EL (cell line): ENCODE measurements at regions not wholly inside any gene's neighbourhood (a gene's known extent, or its start where the extent isn't known, plus 50 kb on each side); places are given as distances from the start of the nearest gene placed in this dataset.
A peak's percentile ranks its signal among the peaks of the same experiment; 100 is the strongest.

ENCODE experiments used
- DNase-seq: peaks from one replicate; pipeline ENCODE4 v3.0.0-alpha.2; 2016

- DNase-seq = no peak
These were observed 76.8 kb upstream of the CD93 start for GRCh38 chr20:23162887-23163286.

- no peak for DNase-seq
These were observed 76.0 kb upstream of the CD93 start for GRCh38 chr20:23161968-23162696.

- DNase-seq = no peak
These were observed 75.2 kb upstream of the CD93 start for GRCh38 chr20:23161244-23161891.

GRCh38 chr20:23160536-23161243 is 74.6 kb upstream of the CD93 start:
- DNase-seq = peak; percentile 25

- DNase-seq = no peak
These were observed 73.8 kb upstream of the CD93 start for GRCh38 chr20:23159947-23160318.

GRCh38 chr20:23159256-23159946 is 73.3 kb upstream of the CD93 start:
- no peak for DNase-seq

GRCh38 chr20:23157734-23158133 is 71.6 kb upstream of the CD93 start:
- DNase-seq = peak; percentile 57

GRCh38 chr20:23156842-23157423 is 70.8 kb upstream of the CD93 start:
- DNase-seq = no peak

GRCh38 chr20:23156170-23156841 is 70.2 kb upstream of the CD93 start:
- DNase-seq = peak; percentile 82

GRCh38 chr20:23155141-23155590 is 69.0 kb upstream of the CD93 start:
- no peak for DNase-seq

- no peak for DNase-seq
These were observed 67.7 kb upstream of the CD93 start for GRCh38 chr20:23153696-23154341.

GRCh38 chr20:23152902-23153301 is 66.8 kb upstream of the CD93 start:
- DNase-seq = no peak

GRCh38 chr20:23152308-23152892 is 66.3 kb upstream of the CD93 start:
- peak; percentile 66 for DNase-seq

GRCh38 chr20:23151885-23152284 is 65.8 kb upstream of the CD93 start:
- DNase-seq = no peak

- no peak for DNase-seq
These were observed 65.0 kb upstream of the CD93 start for GRCh38 chr20:23151008-23151703.

- DNase-seq = no peak
These were observed 64.3 kb upstream of the CD93 start for GRCh38 chr20:23150304-23151007.

GRCh38 chr20:23149623-23150279 is 63.6 kb upstream of the CD93 start:
- no peak for DNase-seq

- no peak for DNase-seq
These were observed 62.8 kb upstream of the CD93 start for GRCh38 chr20:23148731-23149570.
